GM21528 (cell line): ENCODE measurements at regions not wholly inside any gene's neighbourhood (a gene's known extent, or its start where the extent isn't known, plus 50 kb on each side); places are given as distances from the start of the nearest gene placed in this dataset.
"Not testable (repeated sequence)": the region's sequence is repeated elsewhere in the genome, so short reads cannot be mapped to it uniquely, and the experiment has no call there.

ENCODE experiments used
- ATAC-seq: cut with Tn5 transposase; IDR thresholded peaks from one replicate; pipeline ENCODE4 v1.9.1; 2021; ENCODE audit warnings: mild to moderate bottlenecking, moderate library complexity; ENCODE audit not compliant: unreplicated experiment, low FRiP score

- ATAC-seq = no peak
Measured at GRCh38 chr2:192579965-192580700, 385.4 kb upstream of the TMEFF2 start.

- no peak for ATAC-seq
Measured at GRCh38 chr2:192578780-192579179, 384.0 kb upstream of the TMEFF2 start.

- ATAC-seq = no peak
Measured at GRCh38 chr2:192577706-192578105, 383.0 kb upstream of the TMEFF2 start.

GRCh38 chr2:192574552-192574951 is 379.8 kb upstream of the TMEFF2 start:
- no peak for ATAC-seq

- ATAC-seq = no peak
Measured at GRCh38 chr2:192571636-192572035, 376.9 kb upstream of the TMEFF2 start.

- no peak for ATAC-seq
Measured at GRCh38 chr2:192570788-192571187, 376.1 kb upstream of the TMEFF2 start.

GRCh38 chr2:192566863-192567262 is 372.1 kb upstream of the TMEFF2 start:
- ATAC-seq = no peak

- ATAC-seq = no peak
Measured at GRCh38 chr2:192560326-192560725, 365.6 kb upstream of the TMEFF2 start.

GRCh38 chr2:192559587-192559986 is 364.9 kb upstream of the TMEFF2 start:
- no peak for ATAC-seq

GRCh38 chr2:192558637-192559036 is 363.9 kb upstream of the TMEFF2 start:
- ATAC-seq = no peak

GRCh38 chr2:192555740-192556139 is 361.0 kb upstream of the TMEFF2 start:
- no peak for ATAC-seq

GRCh38 chr2:192551760-192552159 is 357.0 kb upstream of the TMEFF2 start:
- ATAC-seq = no peak

GRCh38 chr2:192546565-192546964 is 351.8 kb upstream of the TMEFF2 start:
- ATAC-seq = no peak

- ATAC-seq = no peak
Measured at GRCh38 chr2:192544371-192544955, 349.7 kb upstream of the TMEFF2 start.

- ATAC-seq = not testable (repeated sequence)
Measured at GRCh38 chr2:192542148-192543066, 347.7 kb upstream of the TMEFF2 start.

GRCh38 chr2:192539306-192539705 is 344.6 kb upstream of the TMEFF2 start:
- no peak for ATAC-seq

GRCh38 chr2:192536922-192537624 is 342.3 kb upstream of the TMEFF2 start:
- no peak for ATAC-seq

GRCh38 chr2:192535956-192536921 is 341.5 kb upstream of the TMEFF2 start:
- no peak for ATAC-seq

- ATAC-seq = no peak
Measured at GRCh38 chr2:192534072-192534471, 339.3 kb upstream of the TMEFF2 start.
